Spinal cord (tissue), 9 donors: ENCODE measurements at regions not wholly inside any gene's neighbourhood (a gene's known extent, or its start where the extent isn't known, plus 50 kb on each side); places are given as distances from the start of the nearest gene placed in this dataset.

Experiments
- DNase-seq, 6 donors: peaks; one replicate each; pipeline versions ENCODE4 v3.0.0 to v3.0.0-alpha.2; 2013 to 2015; ENCODE audit warnings: low spot score in 6 of 6, low read depth in 4 of 6
- H3K27ac ChIP-seq: one replicate; pipeline ENCODE4 v1.5.1; 2013; ENCODE audit warnings: low read depth, low read length, control low read depth
- H3K27me3 ChIP-seq: one replicate; pipeline ENCODE4 v1.6.1; 2013; ENCODE audit warnings: low read length; ENCODE audit not compliant: control insufficient read depth, insufficient read depth
- H3K36me3 ChIP-seq: one replicate; pipeline ENCODE4 v1.6.1; 2013; ENCODE audit warnings: low read length; ENCODE audit not compliant: control insufficient read depth, insufficient read depth
- H3K4me1 ChIP-seq: one replicate; pipeline ENCODE4 v1.6.1; 2013; ENCODE audit warnings: low read length; ENCODE audit not compliant: control insufficient read depth, insufficient read depth
- H3K4me3 ChIP-seq: one replicate; pipeline ENCODE4 v1.5.1; 2013; ENCODE audit warnings: low read depth, low read length, control low read depth
- H3K9me3 ChIP-seq: one replicate; pipeline ENCODE4 v1.6.1; 2013; ENCODE audit warnings: low read length; ENCODE audit not compliant: control insufficient read depth, insufficient read depth
- WGBS: methylation state at CpG from one replicate; pipeline ENCODE4 v1.1.5; 2013; ENCODE audit warnings: missing lambda C conversion rate; ENCODE audit not compliant: insufficient coverage; 5-methylcytosine and 5-hydroxymethylcytosine counted together
- donor health status: healthy.

GRCh38 chr4:148749403-148749802 is 307.2 kb upstream of the NR3C2 start:
- no peaks in the 10 kb centered on the region for H3K36me3 ChIP-seq
- H3K27me3 ChIP-seq: no peaks in the 10 kb centered on the region
- no peak overlapping the region for H3K4me3 ChIP-seq
- peaks cover 3% of the 10 kb centered on the region for H3K9me3 ChIP-seq
- no CpG with 5 or more reads among the region's 3 CpGs for WGBS
- DNase-seq: no peak
- no peaks in the 10 kb centered on the region for H3K4me1 ChIP-seq
- no peak overlapping the region for H3K27ac ChIP-seq

- H3K4me1 ChIP-seq: no peaks in the 10 kb centered on the region
- peaks cover 3% of the 10 kb centered on the region for H3K9me3 ChIP-seq
- no CpG with 5 or more reads among the region's 4 CpGs for WGBS
These were observed 305.6 kb upstream of the NR3C2 start for GRCh38 chr4:148747721-148748268.

GRCh38 chr4:148740701-148741100 is 298.5 kb upstream of the NR3C2 start:
- H3K4me1 ChIP-seq: no peaks in the 10 kb centered on the region
- H3K36me3 ChIP-seq: no peaks in the 10 kb centered on the region
- no peak overlapping the region for H3K27ac ChIP-seq
- H3K27me3 ChIP-seq: no peaks in the 10 kb centered on the region
- DNase-seq: no peak
- 77% methylated on average over 1 of the region's 1 CpG for WGBS
- no peak overlapping the region for H3K4me3 ChIP-seq
- peaks cover 3% of the 10 kb centered on the region for H3K9me3 ChIP-seq

More at GRCh38 chr4:148747721-148748268, 305.6 kb upstream of the NR3C2 start:
- no peak overlapping the region for H3K27ac ChIP-seq
- H3K4me3 ChIP-seq: no peak overlapping the region
- H3K27me3 ChIP-seq: no peaks in the 10 kb centered on the region
- H3K36me3 ChIP-seq: no peaks in the 10 kb centered on the region
- no peak for DNase-seq

GRCh38 chr4:148737061-148737770 is 295.0 kb upstream of the NR3C2 start:
- H3K9me3 ChIP-seq: no peaks in the 10 kb centered on the region
- DNase-seq: peak in 2 of 6 donors; percentile 17 to 53
- H3K36me3 ChIP-seq: no peaks in the 10 kb centered on the region
- H3K4me3 ChIP-seq: no peak overlapping the region
- 33% methylated on average over 1 of the region's 2 CpGs for WGBS
- no peak overlapping the region for H3K27ac ChIP-seq
- H3K27me3 ChIP-seq: no peaks in the 10 kb centered on the region
- H3K4me1 ChIP-seq: no peaks in the 10 kb centered on the region

GRCh38 chr4:148735432-148736155 is 293.4 kb upstream of the NR3C2 start:
- no peaks in the 10 kb centered on the region for H3K4me1 ChIP-seq
- no peaks in the 10 kb centered on the region for H3K36me3 ChIP-seq
- H3K9me3 ChIP-seq: no peaks in the 10 kb centered on the region
- H3K27me3 ChIP-seq: no peaks in the 10 kb centered on the region
- H3K4me3 ChIP-seq: no peak overlapping the region
- WGBS: 94% methylated on average over 5 of the region's 5 CpGs
- no peak overlapping the region for H3K27ac ChIP-seq
- no peak for DNase-seq

- no peak overlapping the region for H3K4me3 ChIP-seq
- DNase-seq: no peak
- H3K36me3 ChIP-seq: no peaks in the 10 kb centered on the region
- no peaks in the 10 kb centered on the region for H3K9me3 ChIP-seq
- no peak overlapping the region for H3K27ac ChIP-seq
- no peaks in the 10 kb centered on the region for H3K27me3 ChIP-seq
- WGBS: no CpG with 5 or more reads among the region's 4 CpGs
- H3K4me1 ChIP-seq: no peaks in the 10 kb centered on the region
These were observed 288.6 kb upstream of the NR3C2 start for GRCh38 chr4:148730766-148731165.

- Histone ChIP-seq H3K4me3 (no peak overlapping the region), H3K27me3 (no peaks in the 10 kb centered on the region), H3K4me1 (no peaks in the 10 kb centered on the region), H3K9me3 (no peaks in the 10 kb centered on the region), H3K36me3 (no peaks in the 10 kb centered on the region), H3K27ac (no peak overlapping the region)
- no CpG with 5 or more reads among the region's 1 CpG for WGBS
- DNase-seq: peak in 1 of 6 donors; percentile 38
These were observed 287.9 kb upstream of the NR3C2 start for GRCh38 chr4:148730082-148730640.

- Histone ChIP-seq H3K27ac (no peak overlapping the region), H3K27me3 (no peaks in the 10 kb centered on the region), H3K9me3 (no peaks in the 10 kb centered on the region), H3K4me1 (no peaks in the 10 kb centered on the region), H3K36me3 (no peaks in the 10 kb centered on the region), H3K4me3 (no peak overlapping the region)
- DNase-seq: no peak
- 80% methylated on average over 1 of the region's 2 CpGs for WGBS
These were observed 275.8 kb upstream of the NR3C2 start for GRCh38 chr4:148717988-148718387.

GRCh38 chr4:148716431-148717052 is 274.3 kb upstream of the NR3C2 start:
- WGBS: no CpG with 5 or more reads among the region's 1 CpG
- Histone ChIP-seq H3K4me1 (no peaks in the 10 kb centered on the region), H3K27ac (no peak overlapping the region), H3K36me3 (no peaks in the 10 kb centered on the region), H3K9me3 (no peaks in the 10 kb centered on the region), H3K4me3 (no peak overlapping the region), H3K27me3 (no peaks in the 10 kb centered on the region)
- no peak for DNase-seq
